Right forelimb (tissue), 1 donor: ENCODE measurements at regions not wholly inside any gene's neighbourhood (a gene's known extent, or its start where the extent isn't known, plus 50 kb on each side); places are given as distances from the start of the nearest gene placed in this dataset.

ENCODE experiments used
- DNase-seq: peaks from one replicate; pipeline ENCODE4 v3.0.0-alpha.2; 2018

GRCh38 chr4:116397714-116398113 is 687.7 kb downstream of the TRAM1L1 start:
- no peak for DNase-seq

GRCh38 chr4:116397291-116397690 is 688.1 kb downstream of the TRAM1L1 start:
- DNase-seq: no peak

DNA sequence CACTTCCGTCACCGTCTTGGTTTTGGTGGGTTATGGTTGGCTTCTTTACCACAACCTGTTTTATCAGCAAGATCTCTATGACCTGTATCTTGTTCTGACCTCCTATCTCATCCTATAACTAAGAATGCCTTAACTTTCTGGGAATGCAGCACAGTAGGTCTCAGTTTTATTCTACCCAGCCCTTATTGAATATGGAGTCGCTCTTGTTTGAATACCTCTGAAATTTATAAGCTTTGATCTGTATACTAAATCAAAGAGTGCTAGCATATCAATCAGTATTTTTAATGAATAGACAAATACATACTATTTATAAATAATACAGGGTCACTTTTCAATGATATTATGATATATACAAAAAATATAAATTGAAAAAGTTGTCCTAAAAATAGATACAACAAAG is 690.0 kb downstream of the TRAM1L1 start:
- no peak for DNase-seq

DNA sequence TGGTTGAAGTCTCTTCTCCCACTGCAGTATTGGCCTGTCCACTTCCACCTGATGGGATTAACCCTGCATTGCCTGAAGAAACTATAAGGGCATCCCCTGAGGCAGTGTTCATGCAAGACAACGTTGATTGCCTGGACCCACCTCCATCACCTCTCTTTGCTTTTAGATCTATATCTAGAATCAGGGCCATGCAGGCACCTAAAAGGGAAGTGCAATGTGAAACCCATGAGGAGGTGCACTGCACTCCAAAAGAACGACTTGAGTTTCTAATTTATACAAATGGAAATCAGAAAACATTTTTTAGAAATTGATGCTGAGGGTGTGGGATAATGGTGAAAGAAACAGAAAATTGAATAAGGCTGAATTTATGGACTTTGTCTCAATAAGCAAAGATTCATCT is 694.4 kb downstream of the TRAM1L1 start:
- DNase-seq: no peak

DNA sequence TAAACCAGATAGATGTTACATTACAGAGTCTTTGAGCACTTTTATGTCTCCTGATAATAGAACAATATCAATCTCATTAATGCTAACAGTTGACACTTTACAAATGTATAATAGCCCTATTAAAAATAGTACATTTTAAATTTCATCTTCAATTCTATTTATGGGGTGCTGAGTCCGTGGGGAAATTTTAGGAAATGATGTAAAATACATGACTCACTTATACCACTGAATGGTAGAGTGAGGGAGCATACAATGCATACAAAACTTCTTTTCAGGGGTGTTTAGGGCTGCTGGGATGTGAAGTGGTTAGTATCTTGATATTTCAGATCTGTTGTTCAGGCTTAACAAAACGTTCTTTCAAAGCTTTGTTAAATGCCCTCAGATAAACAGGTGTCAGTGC is 696.2 kb downstream of the TRAM1L1 start:
- DNase-seq: no peak

DNA sequence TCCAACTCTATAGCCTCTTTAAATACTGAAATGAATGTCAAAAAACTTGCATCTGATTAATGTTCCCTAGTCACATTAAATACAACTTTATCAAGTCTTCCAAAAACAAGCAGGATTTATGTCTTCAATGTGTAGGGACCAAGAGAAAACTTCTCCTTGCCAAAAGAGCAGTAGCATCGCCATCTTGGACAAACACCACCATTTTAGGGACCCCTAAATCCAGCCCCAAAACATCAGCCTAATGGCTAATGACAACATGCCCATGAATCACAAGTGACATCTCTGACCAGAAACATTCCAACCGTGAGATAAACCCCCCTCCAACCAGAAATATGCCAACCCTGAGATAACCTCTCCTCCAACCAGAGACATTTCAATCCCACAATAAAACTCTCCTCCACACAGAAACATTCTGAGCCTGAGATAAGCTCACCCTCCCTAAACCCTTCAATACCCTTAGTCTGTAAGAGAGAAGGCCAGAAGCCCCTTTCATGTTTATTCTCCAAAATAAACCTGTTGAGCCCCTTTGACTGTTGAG is 697.4 kb downstream of the TRAM1L1 start:
- no peak for DNase-seq

DNA sequence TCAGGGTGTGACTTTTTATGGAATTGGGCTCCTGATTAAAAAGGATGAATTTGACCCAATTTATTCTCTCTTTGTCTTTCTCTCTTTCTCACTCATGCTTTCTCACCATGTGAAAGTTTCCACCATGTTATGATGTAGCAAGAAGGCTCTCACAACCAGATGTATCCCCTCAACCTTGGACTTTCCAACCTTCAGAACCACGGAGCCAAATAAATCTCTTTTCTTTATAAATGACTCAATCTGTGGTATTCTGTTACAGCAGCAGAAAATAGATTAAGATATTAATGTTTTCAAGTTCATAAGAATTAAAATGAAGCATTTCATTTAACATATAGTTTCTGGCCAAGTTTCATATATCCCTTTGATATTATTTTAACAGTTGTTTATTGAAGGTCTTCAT is 698.5 kb downstream of the TRAM1L1 start:
- DNase-seq: no peak

DNA sequence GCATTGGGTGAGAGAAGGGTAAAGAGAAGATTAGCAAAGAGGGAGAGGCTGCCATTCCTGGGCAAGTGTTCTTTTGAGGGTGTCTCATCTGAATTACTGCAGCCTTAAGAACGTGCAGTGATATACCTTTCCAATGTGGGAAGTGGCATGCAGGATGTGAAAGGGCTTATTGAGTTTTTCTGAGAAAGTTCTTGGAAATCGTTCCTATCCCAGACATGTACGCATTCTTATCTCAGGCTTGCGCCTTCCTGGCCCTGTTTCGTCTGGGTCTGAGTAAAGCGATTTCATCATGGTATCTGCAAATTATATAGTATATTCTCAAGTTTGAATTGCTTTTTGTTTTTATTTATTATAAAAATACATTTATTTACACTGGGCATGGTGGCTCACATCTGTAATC is 699.8 kb downstream of the TRAM1L1 start:
- no peak for DNase-seq

DNA sequence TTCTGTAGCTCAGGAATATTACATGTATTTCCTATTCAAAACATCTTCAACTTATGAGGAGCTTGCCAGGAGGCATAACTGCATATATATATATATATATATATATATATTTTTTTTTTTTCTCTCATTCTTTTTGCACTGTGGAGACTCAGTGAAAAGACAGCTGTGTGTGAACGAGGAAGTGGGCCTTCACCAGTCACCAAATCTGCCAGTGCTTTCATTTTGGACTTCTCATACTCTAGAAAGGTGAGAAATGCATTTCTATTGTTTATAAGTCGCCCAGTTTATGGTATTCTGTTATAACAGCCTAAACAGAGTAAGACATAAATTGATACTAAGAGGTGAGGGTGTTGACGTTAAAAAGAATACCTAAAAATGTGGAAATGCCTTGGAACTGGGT is 710.6 kb downstream of the TRAM1L1 start:
- no peak for DNase-seq

GRCh38 chr4:116362583-116362982 is 722.8 kb downstream of the TRAM1L1 start:
- DNase-seq: no peak

GRCh38 chr4:116361790-116362189 is 723.6 kb downstream of the TRAM1L1 start:
- DNase-seq: no peak

GRCh38 chr4:116358633-116359222 is 726.6 kb downstream of the TRAM1L1 start:
- peak; percentile 58 for DNase-seq

DNA sequence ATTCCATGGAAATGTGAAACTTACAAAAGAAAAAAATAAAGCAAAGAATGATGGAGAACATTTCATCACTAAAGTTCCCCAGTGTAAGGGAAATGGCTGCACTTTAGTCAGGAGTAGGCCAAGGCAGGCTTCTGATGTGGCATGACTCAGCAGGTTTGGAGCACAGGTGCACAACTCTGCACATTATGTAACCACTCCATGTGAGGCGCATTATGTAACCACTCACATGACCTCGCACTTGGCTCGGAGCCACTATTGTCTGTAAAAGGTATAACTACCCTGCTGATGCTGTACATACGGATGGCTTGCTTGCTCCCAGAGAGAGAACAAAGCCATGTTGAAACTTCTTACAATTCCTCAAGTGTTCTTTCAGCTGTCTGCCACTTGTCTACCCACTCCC is 727.6 kb downstream of the TRAM1L1 start:
- DNase-seq: no peak

- DNase-seq: no peak
These were observed 738.6 kb downstream of the TRAM1L1 start for GRCh38 chr4:116346750-116347149.

GRCh38 chr4:116343809-116344208 is 741.6 kb downstream of the TRAM1L1 start:
- DNase-seq: no peak

GRCh38 chr4:116342143-116342542 is 743.2 kb downstream of the TRAM1L1 start:
- no peak for DNase-seq

- DNase-seq: no peak
These were observed 752.9 kb downstream of the TRAM1L1 start for GRCh38 chr4:116332508-116332907.

DNA sequence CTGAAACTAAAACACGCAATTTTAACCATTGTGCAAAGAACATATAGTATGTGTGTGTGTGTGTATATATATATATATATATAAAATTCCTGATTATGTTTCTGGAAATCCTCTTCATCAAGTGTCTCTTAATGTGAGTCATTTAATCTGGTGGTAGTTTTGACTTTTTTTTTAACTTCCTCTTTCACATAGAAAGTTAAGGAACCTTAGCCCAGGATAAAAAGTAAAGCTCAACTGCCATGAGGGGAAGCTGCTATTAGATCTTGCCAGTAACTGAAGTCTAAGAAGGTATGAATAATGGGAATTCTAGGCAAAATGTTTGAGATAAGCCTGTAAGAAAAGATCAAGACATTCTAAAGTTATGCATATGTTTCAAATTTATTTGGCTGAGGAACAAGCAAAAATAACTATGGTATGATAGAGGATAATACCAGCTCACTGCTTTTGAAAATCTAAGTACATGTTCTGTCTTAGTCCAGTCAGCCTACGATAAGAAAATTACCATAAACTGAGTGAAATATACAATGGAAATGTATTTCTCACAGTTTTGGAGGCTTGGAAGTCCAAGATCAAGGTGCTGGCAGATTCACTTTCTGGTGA is 757.0 kb downstream of the TRAM1L1 start:
- DNase-seq: no peak

DNA sequence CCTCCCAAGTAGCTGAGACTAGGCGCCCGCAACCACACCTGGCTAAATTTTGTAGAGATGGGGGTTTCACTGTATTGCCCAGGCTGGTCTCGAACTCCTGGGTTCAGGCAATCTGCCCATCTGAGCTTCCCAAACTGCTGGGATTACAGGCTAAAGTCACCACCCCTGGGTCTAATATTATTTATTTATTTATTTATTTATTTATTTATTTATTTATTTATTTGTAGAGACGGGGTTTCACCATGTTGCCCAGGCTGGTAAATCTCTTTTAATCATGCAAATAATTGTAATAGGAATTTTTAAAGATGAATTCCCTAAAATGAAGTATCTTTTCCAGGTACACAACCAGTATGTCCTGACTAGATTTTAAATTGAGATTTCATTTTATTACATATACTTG is 761.8 kb downstream of the TRAM1L1 start:
- DNase-seq: no peak

DNA sequence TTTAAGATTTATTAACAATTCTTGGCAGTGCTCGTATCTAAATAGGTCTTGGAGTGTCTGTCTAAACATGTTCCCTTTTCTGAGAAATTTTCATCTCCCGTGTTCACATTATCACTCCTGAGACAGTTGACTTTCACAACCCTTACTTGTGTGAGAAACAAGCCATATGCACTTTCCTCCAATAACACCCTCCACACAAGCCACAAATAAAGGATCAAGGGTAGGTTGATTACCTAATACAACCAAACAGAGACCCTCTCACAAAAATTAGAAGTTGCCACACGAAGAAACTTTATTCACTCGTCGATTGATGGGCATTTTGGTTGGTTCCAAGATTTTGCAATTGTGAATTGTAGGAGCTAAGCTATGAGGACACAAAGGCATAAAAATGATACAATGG is 763.9 kb downstream of the TRAM1L1 start:
- DNase-seq: no peak

DNA sequence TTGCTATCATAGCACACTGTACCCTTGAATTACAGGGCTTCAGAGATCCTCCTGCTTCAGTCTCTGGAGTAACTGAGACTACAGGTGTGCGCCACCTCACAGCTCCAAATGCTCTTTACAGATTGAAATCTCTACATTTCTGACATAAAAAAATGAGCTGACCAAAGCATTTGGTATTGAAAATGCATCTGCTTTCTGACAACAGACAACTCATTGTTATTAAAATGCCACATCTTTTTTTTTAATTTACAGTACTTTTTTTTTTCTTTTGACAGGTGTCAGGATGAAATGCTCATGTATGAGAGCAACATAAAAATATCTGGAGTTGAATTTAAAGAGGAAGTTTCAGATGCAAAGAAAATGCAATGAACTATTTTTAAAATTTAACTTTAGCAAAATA is 764.5 kb downstream of the TRAM1L1 start:
- DNase-seq: no peak

DNA sequence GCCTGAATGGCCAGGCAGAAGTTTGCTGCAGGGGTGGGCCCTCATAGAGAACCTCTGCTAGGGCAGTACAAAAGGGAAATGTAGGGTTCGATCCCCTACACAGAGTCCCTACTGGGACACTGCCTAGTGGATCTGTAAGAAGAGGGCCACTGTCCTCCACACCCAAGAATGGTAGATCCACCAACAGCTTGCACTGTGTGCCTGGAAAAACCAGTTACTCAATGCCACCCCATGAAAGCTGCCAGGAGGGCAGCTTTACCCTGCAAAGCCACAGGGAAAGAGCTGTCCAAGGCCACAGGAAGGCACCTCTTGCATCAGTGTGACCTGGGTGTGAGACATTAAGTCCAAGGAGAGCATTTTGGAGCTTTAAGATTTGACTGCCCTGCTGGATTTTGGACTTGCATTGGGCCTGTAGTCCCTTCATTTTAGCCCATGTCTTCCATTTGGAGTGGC is 781.6 kb downstream of the TRAM1L1 start:
- no peak for DNase-seq

- DNase-seq: no peak
These were observed 782.2 kb downstream of the TRAM1L1 start for GRCh38 chr4:116302990-116303735.

DNA sequence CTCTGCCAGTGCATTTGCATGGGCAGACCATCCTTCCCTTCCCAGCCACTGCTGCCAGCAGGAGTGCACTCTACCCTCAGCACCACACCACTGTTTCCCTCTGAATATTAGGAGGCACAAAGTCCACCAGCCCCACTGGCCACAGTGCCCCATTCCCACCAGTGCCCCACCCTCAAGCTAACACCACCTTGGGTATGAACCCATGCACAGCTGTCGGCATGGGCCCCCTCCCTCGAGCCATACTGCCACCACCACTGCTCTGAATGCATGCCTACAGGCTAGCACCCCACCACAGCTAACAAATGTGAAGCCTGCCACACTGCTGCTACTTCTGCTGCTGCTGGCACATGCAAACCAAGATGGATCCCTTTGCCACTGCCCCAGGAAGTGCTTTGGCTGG is 810.4 kb downstream of the TRAM1L1 start:
- no peak for DNase-seq
